ENCODE measurements at regions not wholly inside any gene's neighbourhood (a gene's known extent, or its start where the extent isn't known, plus 50 kb on each side); places are given as distances from the start of the nearest gene placed in this dataset.

GRCh38 chr15:69735121-69735520 lies 282.5 kb downstream of the RPLP1 start:
- Mint-ChIP-seq H3K4me1 (no peaks in the 10 kb centered on the region), H3K27ac (no peak overlapping the region), H3K9me3 (no peaks in the 10 kb centered on the region), H3K4me3 (no peak overlapping the region), H3K36me3 (ENCODE audit: low read depth) (no peaks in the 10 kb centered on the region), H3K27me3 (peaks cover 3% of the 10 kb centered on the region)
- ATAC-seq (replicated peaks): no peak

GRCh38 chr15:69736161-69736560 lies 283.5 kb downstream of the RPLP1 start:
- H3K4me1 Mint-ChIP-seq: no peaks in the 10 kb centered on the region
- H3K27ac Mint-ChIP-seq: no peak overlapping the region
- no peak overlapping the region for H3K4me3 Mint-ChIP-seq
- no peaks in the 10 kb centered on the region for H3K36me3 Mint-ChIP-seq (ENCODE audit: low read depth)
- no peak for ATAC-seq (replicated peaks)
- H3K27me3 Mint-ChIP-seq: peaks cover 3% of the 10 kb centered on the region
- no peaks in the 10 kb centered on the region for H3K9me3 Mint-ChIP-seq

GRCh38 chr15:69737916-69738315 lies 285.3 kb downstream of the RPLP1 start:
- H3K4me3 Mint-ChIP-seq: no peak overlapping the region
- no peak overlapping the region for H3K27ac Mint-ChIP-seq
- H3K36me3 Mint-ChIP-seq (ENCODE audit: low read depth): no peaks in the 10 kb centered on the region
- H3K27me3 Mint-ChIP-seq: peaks cover 3% of the 10 kb centered on the region
- H3K9me3 Mint-ChIP-seq: no peaks in the 10 kb centered on the region
- H3K4me1 Mint-ChIP-seq: no peaks in the 10 kb centered on the region
- ATAC-seq (replicated peaks): no peak

- no peak for ATAC-seq (replicated peaks)
- no peaks in the 10 kb centered on the region for H3K27me3 Mint-ChIP-seq
- H3K27ac Mint-ChIP-seq: no peak overlapping the region
- no peaks in the 10 kb centered on the region for H3K36me3 Mint-ChIP-seq (ENCODE audit: low read depth)
- H3K4me3 Mint-ChIP-seq: no peak overlapping the region
- H3K4me1 Mint-ChIP-seq: peaks cover 12% of the 10 kb centered on the region
- H3K9me3 Mint-ChIP-seq: no peaks in the 10 kb centered on the region
These were observed 288.1 kb downstream of the RPLP1 start for GRCh38 chr15:69740684-69741083.

- no peak overlapping the region for H3K4me3 Mint-ChIP-seq
These were observed 289.7 kb downstream of the RPLP1 start for GRCh38 chr15:69742361-69742760.

GRCh38 chr15:69743091-69743490 lies 290.5 kb downstream of the RPLP1 start:
- ATAC-seq (replicated peaks): peak; percentile 86
- H3K9me3 Mint-ChIP-seq: no peaks in the 10 kb centered on the region
- peaks cover 12% of the 10 kb centered on the region for H3K4me1 Mint-ChIP-seq
- no peak overlapping the region for H3K4me3 Mint-ChIP-seq
- no peaks in the 10 kb centered on the region for H3K36me3 Mint-ChIP-seq (ENCODE audit: low read depth)
- no peak overlapping the region for H3K27ac Mint-ChIP-seq
- H3K27me3 Mint-ChIP-seq: peaks cover 9% of the 10 kb centered on the region

More at GRCh38 chr15:69742361-69742760, 289.7 kb downstream of the RPLP1 start:
- H3K4me1 Mint-ChIP-seq: peaks cover 12% of the 10 kb centered on the region
- H3K9me3 Mint-ChIP-seq: no peaks in the 10 kb centered on the region
- peaks cover 9% of the 10 kb centered on the region for H3K27me3 Mint-ChIP-seq
- H3K27ac Mint-ChIP-seq: no peak overlapping the region
- ATAC-seq (replicated peaks): no peak
- H3K36me3 Mint-ChIP-seq (ENCODE audit: low read depth): no peaks in the 10 kb centered on the region

GRCh38 chr15:69744391-69745162 lies 292.0 kb downstream of the RPLP1 start:
- Mint-ChIP-seq H3K27me3 (peaks cover 9% of the 10 kb centered on the region), H3K36me3 (ENCODE audit: low read depth) (no peaks in the 10 kb centered on the region), H3K4me1 (peaks cover 12% of the 10 kb centered on the region), H3K27ac (no peak overlapping the region), H3K9me3 (no peaks in the 10 kb centered on the region), H3K4me3 (no peak overlapping the region)
- ATAC-seq (replicated peaks): peak; percentile 25

GRCh38 chr15:69747193-69747592 lies 294.6 kb downstream of the RPLP1 start:
- Mint-ChIP-seq H3K4me3 (no peak overlapping the region), H3K4me1 (peaks cover 21% of the 10 kb centered on the region), H3K36me3 (ENCODE audit: low read depth) (no peaks in the 10 kb centered on the region), H3K27me3 (peaks cover 9% of the 10 kb centered on the region), H3K9me3 (no peaks in the 10 kb centered on the region), H3K27ac (no peak overlapping the region)
- ATAC-seq (replicated peaks): no peak

- H3K27ac Mint-ChIP-seq: no peak overlapping the region
- peaks cover 5% of the 10 kb centered on the region for H3K36me3 Mint-ChIP-seq (ENCODE audit: low read depth)
- peaks cover 4% of the 10 kb centered on the region for H3K9me3 Mint-ChIP-seq
- H3K27me3 Mint-ChIP-seq: peaks cover 9% of the 10 kb centered on the region
- H3K4me1 Mint-ChIP-seq: peaks cover 19% of the 10 kb centered on the region
- ATAC-seq (replicated peaks): no peak
- H3K4me3 Mint-ChIP-seq: no peak overlapping the region
These were observed 295.5 kb downstream of the RPLP1 start for GRCh38 chr15:69748131-69748530.

GRCh38 chr15:69748576-69749185 lies 296.1 kb downstream of the RPLP1 start:
- Mint-ChIP-seq H3K36me3 (ENCODE audit: low read depth) (peaks cover 6% of the 10 kb centered on the region), H3K27me3 (peaks cover 9% of the 10 kb centered on the region), H3K4me3 (no peak overlapping the region), H3K4me1 (peaks cover 14% of the 10 kb centered on the region), H3K9me3 (peaks cover 5% of the 10 kb centered on the region), H3K27ac (no peak overlapping the region)
- no peak for ATAC-seq (replicated peaks)

GRCh38 chr15:69749274-69749673 lies 296.7 kb downstream of the RPLP1 start:
- no peak for ATAC-seq (replicated peaks)
- peaks cover 5% of the 10 kb centered on the region for H3K9me3 Mint-ChIP-seq

GRCh38 chr15:69749797-69750196 lies 297.2 kb downstream of the RPLP1 start:
- ATAC-seq (replicated peaks): peak; percentile 62
- H3K27ac Mint-ChIP-seq: peak overlapping the region; percentile 19

More at GRCh38 chr15:69749274-69749673, 296.7 kb downstream of the RPLP1 start:
- no peak overlapping the region for H3K4me3 Mint-ChIP-seq
- peaks cover 10% of the 10 kb centered on the region for H3K4me1 Mint-ChIP-seq
- peaks cover 6% of the 10 kb centered on the region for H3K36me3 Mint-ChIP-seq (ENCODE audit: low read depth)
- H3K27ac Mint-ChIP-seq: peak overlapping the region; percentile 19
- peaks cover 9% of the 10 kb centered on the region for H3K27me3 Mint-ChIP-seq

GRCh38 chr15:69750253-69750652 lies 297.6 kb downstream of the RPLP1 start:
- peak; percentile 65 for ATAC-seq (replicated peaks)
- Mint-ChIP-seq H3K36me3 (ENCODE audit: low read depth) (peaks cover 6% of the 10 kb centered on the region), H3K4me1 (peaks cover 15% of the 10 kb centered on the region), H3K4me3 (peak overlapping the region; percentile 7), H3K9me3 (peaks cover 5% of the 10 kb centered on the region), H3K27me3 (peaks cover 9% of the 10 kb centered on the region), H3K27ac (peak overlapping the region; percentile 19)

More at GRCh38 chr15:69749797-69750196, 297.2 kb downstream of the RPLP1 start:
- Mint-ChIP-seq H3K9me3 (peaks cover 5% of the 10 kb centered on the region), H3K27me3 (peaks cover 9% of the 10 kb centered on the region), H3K36me3 (ENCODE audit: low read depth) (peaks cover 6% of the 10 kb centered on the region), H3K4me1 (peaks cover 15% of the 10 kb centered on the region), H3K4me3 (no peak overlapping the region)

- Mint-ChIP-seq H3K27ac (no peak overlapping the region), H3K36me3 (ENCODE audit: low read depth) (peaks cover 6% of the 10 kb centered on the region), H3K9me3 (peaks cover 5% of the 10 kb centered on the region), H3K27me3 (peaks cover 5% of the 10 kb centered on the region), H3K4me3 (no peak overlapping the region), H3K4me1 (peaks cover 22% of the 10 kb centered on the region)
- no peak for ATAC-seq (replicated peaks)
These were observed 298.5 kb downstream of the RPLP1 start for GRCh38 chr15:69751147-69751546.

- Mint-ChIP-seq H3K9me3 (peaks cover 5% of the 10 kb centered on the region), H3K36me3 (ENCODE audit: low read depth) (peaks cover 6% of the 10 kb centered on the region), H3K27ac (no peak overlapping the region), H3K27me3 (peaks cover 4% of the 10 kb centered on the region), H3K4me3 (no peak overlapping the region), H3K4me1 (peaks cover 26% of the 10 kb centered on the region)
- no peak for ATAC-seq (replicated peaks)
These were observed 298.9 kb downstream of the RPLP1 start for GRCh38 chr15:69751566-69751965.

Measured in activated T-helper 17 cell treated with anti-CD3 and anti-CD28 coated beads, Interleukin-2, amount 50 U/mL, for 72 hours (primary cell).